AG10803 (cell line): ENCODE measurements at regions not wholly inside any gene's neighbourhood (a gene's known extent, or its start where the extent isn't known, plus 50 kb on each side); places are given as distances from the start of the nearest gene placed in this dataset.
"Not testable (repeated sequence)": the region's sequence is repeated elsewhere in the genome, so short reads cannot be mapped to it uniquely, and the experiment has no call there.

Experiments
- DNase-seq: peaks from one replicate; pipeline ENCODE4 v3.0.0; 2010; ENCODE audit warnings: low read depth
- H3K4me3 ChIP-seq: 2 replicates; pipeline ENCODE4 v1.5.1; 2011; ENCODE audit warnings: mild to moderate bottlenecking, low read length, control low read depth
- CTCF ChIP-seq: conservative IDR thresholded peaks from 2 replicates; pipeline ENCODE4 v1.5.1; 2011; ENCODE audit warnings: mild to moderate bottlenecking, low read length, control low read depth, inconsistent platforms

- DNase-seq, result no peak
- no peak for TF ChIP-seq CTCF
- H3K4me3 ChIP-seq, result no peak overlapping the region
These were observed 70.7 kb downstream of the CETN3 start for GRCh38 chr5:90338712-90339372.

GRCh38 chr5:90337449-90338052 lies 72.0 kb downstream of the CETN3 start:
- no peak overlapping the region for H3K4me3 ChIP-seq
- DNase-seq, result no peak
- no peak for TF ChIP-seq CTCF

- no peak for DNase-seq
- no peak overlapping the region for H3K4me3 ChIP-seq
- TF ChIP-seq CTCF, result no peak
These were observed 72.8 kb downstream of the CETN3 start for GRCh38 chr5:90336752-90337151.

- no peak for TF ChIP-seq CTCF
- no peak for DNase-seq
- no peak overlapping the region for H3K4me3 ChIP-seq
These were observed 74.8 kb downstream of the CETN3 start for GRCh38 chr5:90334741-90335140.

- DNase-seq, result no peak
- no peak for TF ChIP-seq CTCF
- H3K4me3 ChIP-seq, result no peak overlapping the region
These were observed 79.6 kb downstream of the CETN3 start for GRCh38 chr5:90329911-90330310.

- no peak for TF ChIP-seq CTCF
- no peak overlapping the region for H3K4me3 ChIP-seq
- DNase-seq, result no peak
These were observed 82.6 kb downstream of the CETN3 start for GRCh38 chr5:90326995-90327394.

GRCh38 chr5:90325093-90325492 lies 84.5 kb downstream of the CETN3 start:
- no peak for TF ChIP-seq CTCF
- no peak overlapping the region for H3K4me3 ChIP-seq
- no peak for DNase-seq

- not testable (repeated sequence) for DNase-seq, H3K4me3 ChIP-seq
These were observed 89.2 kb downstream of the CETN3 start for GRCh38 chr5:90320348-90320747.
